ENCODE measurements at regions not wholly inside any gene's neighbourhood (a gene's known extent, or its start where the extent isn't known, plus 50 kb on each side); places are given as distances from the start of the nearest gene placed in this dataset.
A peak's percentile ranks its signal among the peaks of the same experiment; 100 is the strongest.
"Not testable (repeated sequence)": the region's sequence is repeated elsewhere in the genome, so short reads cannot be mapped to it uniquely, and the experiment has no call there.

DNA sequence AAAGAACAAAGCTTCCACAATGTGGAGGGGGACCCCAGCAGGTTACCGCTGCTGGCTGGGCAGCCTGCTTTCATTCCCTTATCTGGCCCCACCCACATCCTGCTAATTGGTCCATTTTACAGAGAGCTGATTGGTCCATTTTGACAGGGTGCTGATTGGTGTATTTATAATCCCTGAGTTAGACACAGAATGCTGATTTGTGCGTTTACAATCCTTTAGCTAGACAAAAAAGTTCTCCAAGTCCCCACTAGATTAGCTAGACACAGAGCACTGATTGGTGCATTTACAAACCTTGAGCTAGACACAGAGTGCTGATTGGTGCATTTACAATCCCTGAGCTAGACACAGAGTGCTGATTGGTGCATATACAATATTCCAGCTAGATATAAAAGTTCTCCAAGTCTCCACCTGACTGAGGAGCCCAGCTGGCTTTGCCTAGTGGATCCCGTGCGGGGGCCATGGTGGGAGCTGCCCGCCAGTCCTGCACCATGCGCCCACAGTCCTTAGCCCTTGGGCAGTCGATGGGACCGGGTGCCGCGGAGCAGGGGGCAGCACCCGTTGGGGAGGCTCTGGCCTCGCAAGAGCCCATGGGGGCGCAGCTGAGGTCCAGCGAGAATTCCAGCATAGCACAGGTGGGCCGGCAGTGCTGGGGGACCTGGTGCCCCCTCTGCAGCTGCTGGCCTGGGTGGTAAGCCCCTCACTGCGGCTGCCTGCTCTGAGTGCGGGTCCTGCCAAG lies 88.8 kb upstream of the MYLIP start:
- not testable (repeated sequence) for DNase-seq

DNA sequence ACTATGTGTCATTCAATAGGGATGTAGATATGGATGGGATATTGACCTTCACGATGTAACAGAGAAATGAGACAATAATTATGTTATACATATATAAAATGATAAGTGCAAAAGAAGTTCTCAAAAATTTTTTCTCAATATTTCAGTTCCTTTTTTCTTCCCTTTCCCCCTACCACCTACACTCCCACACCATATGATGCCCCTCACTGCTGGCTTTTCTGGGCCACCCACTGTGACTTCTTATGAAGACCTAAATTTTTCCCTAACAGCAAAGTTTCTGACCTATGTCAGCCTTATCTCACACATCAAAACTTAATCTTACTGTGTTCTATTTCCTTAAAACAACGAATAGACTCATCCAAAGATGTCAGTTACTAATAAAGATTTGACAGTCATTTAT lies 89.9 kb upstream of the MYLIP start:
- no peak for DNase-seq

- DNase-seq, result no peak
Measured at GRCh38 chr6:16035488-16036080, 93.3 kb upstream of the MYLIP start.

- DNase-seq, result no peak
Measured at GRCh38 chr6:16033214-16033613, 95.7 kb upstream of the MYLIP start.

- DNase-seq, result no peak
Measured at GRCh38 chr6:16031278-16031981, 97.5 kb upstream of the MYLIP start.

DNA sequence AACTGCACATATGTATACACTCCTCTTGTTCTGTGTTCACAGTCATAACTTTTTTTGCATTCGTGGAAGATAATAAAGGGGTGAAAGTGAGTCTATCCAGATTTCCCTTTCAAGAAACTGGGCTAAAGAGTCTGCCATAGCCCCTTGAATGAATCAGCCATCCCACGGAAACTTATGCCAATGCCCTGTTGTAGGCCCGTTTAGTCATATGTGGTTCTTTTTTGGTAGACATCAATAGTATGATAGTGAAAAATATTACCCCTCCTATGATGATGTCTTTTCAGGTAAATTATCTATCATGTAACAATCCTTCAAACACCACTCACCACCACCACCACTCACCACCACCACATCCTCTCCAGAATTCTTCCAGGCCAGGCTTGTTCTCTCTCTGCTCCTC lies 99.9 kb upstream of the MYLIP start:
- no peak for DNase-seq

DNA sequence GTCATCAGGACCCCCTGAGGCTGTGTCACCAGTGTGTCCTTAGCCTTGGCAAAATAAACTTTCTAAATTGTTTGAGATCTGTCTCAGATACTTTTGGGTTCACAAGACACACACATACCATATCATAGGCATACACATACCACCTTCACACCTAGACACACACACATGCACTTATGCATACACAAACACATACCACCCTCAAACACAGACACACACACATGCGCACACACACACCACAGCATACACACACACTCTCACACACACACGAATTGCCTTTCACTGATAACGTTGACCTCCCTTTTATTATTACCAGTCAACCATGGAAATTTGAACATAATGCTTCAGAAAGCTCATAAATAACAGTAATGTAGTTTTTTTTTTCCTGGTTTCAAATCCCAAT lies 108.6 kb upstream of the MYLIP start:
- DNase-seq, result no peak

- no peak for DNase-seq
Measured at GRCh38 chr6:16019462-16019861, 109.4 kb upstream of the MYLIP start.

- no peak for DNase-seq
Measured at GRCh38 chr6:16018626-16019025, 110.3 kb upstream of the MYLIP start.

DNA sequence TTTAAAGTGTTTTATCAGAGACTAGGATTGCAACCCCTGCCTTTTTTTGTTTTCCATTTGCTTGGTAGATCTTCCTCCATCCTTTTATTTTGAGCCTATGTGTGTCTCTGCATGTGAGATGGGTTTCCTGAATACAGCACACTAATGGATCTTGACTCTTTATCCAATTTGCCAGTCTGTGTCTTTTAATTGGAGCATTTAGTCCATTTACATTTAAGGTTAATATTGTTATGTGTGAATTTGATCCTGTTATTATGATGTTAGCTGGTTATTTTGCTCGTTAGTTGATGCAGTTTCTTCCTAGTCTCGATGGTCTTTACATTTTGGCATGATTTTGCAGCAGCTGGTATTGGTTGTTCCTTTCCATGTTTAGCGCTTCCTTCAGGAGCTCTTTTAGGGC lies 114.6 kb upstream of the MYLIP start:
- not testable (repeated sequence) for DNase-seq

GRCh38 chr6:16007146-16007545 lies 121.7 kb upstream of the MYLIP start:
- DNase-seq, result no peak

- no peak for DNase-seq
Measured at GRCh38 chr6:16006681-16007080, 122.2 kb upstream of the MYLIP start.

GRCh38 chr6:16004934-16005679 lies 123.8 kb upstream of the MYLIP start:
- no peak for DNase-seq

GRCh38 chr6:16003197-16003491 lies 125.7 kb upstream of the MYLIP start:
- DNase-seq, result no peak

DNA sequence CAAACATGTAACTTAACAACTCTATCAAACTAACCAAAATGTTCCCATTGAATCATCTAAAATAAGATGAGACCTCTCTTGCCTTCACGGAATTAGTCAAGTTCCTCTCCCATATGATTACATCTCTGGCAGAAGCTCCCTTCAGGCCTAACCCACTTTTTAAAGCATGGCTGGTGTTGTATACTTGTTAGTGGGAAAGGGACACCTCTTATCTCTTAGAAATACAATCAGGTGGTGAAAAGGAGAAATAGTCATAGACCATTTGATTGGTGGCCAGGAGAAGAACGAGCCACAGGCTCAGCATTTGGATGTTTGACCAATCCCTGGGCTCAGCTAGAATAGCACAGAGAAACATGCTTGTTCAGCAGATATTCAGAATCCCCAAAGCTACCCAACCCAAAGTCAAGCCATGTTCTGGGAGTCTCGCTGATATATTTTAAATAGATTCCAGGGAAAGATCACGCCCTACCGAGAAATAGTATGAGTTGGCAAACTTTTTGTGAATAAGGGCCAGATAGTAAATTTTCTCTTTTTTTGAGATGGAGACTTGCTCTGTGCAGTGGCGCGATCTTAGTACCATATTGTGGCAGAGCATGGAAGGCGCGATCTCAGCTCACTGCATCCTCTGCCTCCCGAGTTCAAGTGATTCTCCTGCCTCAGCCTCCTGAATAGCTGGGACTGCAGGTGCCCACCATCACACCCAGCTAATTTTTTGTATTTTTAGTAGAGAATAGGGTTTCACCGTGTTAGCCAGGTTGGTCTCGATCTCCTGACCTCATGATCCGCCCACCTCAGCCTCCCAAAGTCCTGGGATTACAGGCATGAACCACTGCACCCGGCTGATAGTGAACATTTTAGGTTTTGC lies 126.3 kb upstream of the MYLIP start:
- no peak for DNase-seq

GRCh38 chr6:16001158-16001557 lies 127.7 kb upstream of the MYLIP start:
- no peak for DNase-seq

GRCh38 chr6:15999201-15999600 lies 129.7 kb upstream of the MYLIP start:
- no peak for DNase-seq

- DNase-seq, result no peak
Measured at GRCh38 chr6:15997586-15998388, 131.1 kb upstream of the MYLIP start.

GRCh38 chr6:15996030-15996429 lies 132.9 kb upstream of the MYLIP start:
- peak; percentile 67 for DNase-seq

- peak; percentile 10 for DNase-seq
Measured at GRCh38 chr6:15995493-15995892, 133.4 kb upstream of the MYLIP start.

GRCh38 chr6:15994814-15995459 lies 133.9 kb upstream of the MYLIP start:
- DNase-seq, result peak; percentile 49
